Fibroblast of peridontal ligament (primary cell): ENCODE measurements at regions not wholly inside any gene's neighbourhood (a gene's known extent, or its start where the extent isn't known, plus 50 kb on each side); places are given as distances from the start of the nearest gene placed in this dataset.
"Not testable (repeated sequence)": the region's sequence is repeated elsewhere in the genome, so short reads cannot be mapped to it uniquely, and the experiment has no call there.

Experiments used
- DNase-seq: peaks from one replicate; pipeline ENCODE4 v3.0.0-alpha.2; 2010; ENCODE audit errors: extremely low read depth

DNA sequence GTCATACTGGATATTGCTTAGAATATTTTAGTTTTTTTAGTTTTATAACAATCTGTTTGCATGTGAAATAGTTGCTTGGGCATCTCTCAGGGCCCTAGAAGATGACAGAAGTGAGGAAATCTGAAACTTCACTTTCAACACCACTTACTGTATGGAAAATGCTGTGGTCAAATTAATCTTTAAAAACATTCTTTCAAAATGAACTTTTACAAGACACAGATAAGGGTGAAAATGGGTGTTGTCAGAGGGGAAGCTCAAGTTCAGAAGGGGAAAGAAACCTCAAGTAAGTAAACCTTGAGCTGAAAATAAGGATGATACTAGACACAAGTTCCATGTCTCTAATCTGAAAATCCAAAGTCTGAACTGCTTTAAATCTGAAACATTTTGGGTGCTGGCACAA lies 1840.1 kb upstream of the RAG2 start:
- no peak for DNase-seq

DNA sequence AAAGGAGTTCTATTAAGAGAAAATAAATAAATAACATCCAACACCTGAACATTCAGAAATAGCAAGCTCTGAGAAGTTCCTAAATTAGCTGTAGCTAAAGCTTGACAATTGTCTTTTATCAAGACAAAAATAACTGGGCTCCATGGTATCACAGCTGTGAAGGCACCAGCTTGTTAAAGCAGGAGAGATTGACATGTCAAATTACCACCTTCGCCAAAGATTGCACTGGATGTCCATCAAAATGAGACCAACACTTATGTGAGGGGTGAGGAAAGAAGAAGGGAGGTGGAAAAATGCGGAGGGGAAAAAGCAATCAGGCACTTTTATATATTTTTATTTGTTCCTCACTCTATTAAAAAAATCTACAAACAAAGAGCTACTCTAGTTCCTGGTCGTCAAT lies 1827.5 kb upstream of the RAG2 start:
- no peak for DNase-seq

DNA sequence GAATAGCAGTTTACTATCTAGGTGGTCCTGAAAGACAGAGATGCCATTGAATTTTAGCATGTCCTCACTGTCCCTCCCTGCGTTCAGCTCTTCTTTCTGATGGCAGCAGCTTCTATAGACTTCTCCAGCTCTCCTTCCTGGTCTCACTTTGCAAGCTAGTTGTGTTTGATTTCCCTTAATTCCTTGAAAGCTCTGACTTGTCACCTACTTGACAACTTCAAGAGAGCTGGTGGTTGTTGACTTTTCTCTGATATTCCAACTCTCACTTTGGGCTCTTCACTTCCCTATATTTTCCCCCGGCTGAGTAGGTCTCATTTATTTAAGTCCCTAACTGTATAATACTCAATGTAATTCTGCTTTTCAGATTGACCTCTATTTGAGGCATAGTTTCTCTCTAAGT lies 1825.0 kb upstream of the RAG2 start:
- no peak for DNase-seq

DNA sequence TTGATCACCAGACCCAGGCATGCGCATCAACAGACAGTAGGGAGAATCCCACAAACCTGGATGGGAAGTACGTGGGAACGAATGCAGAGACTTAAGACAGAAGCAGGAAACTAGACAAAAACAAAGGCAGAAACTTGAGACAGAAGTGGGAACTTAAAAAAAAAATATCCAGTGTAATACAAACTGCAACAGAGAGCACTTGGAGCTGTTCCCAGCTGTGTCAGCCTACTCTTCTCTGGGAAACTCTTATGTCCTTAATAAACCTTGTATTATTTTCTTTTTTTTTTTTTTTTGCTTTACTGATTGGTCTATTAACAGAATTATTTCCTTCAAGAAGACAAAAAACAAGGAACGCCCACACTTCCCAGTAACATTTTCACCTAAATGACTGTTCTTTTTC lies 1818.1 kb upstream of the RAG2 start:
- no peak for DNase-seq

DNA sequence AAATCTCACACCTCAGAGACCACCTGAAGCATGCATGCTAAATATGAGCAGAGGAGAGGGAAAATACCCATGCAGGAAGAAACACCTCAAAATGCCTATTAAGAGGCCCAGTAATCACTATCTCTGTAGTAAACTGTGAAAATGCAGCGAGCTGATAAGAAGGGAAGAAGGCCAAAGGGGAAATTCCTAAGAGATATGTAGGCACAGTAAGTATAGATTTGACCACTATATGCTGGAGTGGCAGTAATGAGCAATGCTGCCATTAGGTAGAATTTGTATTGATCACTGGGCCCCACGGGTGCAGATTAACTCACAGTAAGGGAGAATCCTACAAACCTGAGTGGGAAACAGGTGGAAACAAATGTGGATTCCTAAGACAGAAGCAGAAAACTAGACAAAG lies 1813.1 kb upstream of the RAG2 start:
- no peak for DNase-seq

DNA sequence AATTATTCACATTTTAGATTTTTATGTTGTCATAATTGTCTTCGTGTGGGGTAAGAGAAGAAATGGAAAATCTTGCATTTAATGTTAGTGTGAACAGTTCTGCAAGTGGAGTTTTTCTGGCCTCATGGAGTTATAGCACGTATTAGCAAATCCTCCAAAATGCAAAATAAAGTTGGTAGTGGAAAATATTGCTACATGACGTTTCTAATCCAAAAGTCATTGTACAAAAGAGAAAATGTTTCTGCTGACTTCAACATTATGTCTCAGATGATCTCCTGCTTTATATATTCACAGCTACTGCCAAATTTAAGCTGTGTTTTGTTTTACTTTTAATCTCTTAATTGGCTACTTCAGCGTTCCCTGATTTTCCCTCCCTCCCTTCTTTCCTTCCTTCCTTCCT lies 1804.0 kb upstream of the RAG2 start:
- DNase-seq: no peak

DNA sequence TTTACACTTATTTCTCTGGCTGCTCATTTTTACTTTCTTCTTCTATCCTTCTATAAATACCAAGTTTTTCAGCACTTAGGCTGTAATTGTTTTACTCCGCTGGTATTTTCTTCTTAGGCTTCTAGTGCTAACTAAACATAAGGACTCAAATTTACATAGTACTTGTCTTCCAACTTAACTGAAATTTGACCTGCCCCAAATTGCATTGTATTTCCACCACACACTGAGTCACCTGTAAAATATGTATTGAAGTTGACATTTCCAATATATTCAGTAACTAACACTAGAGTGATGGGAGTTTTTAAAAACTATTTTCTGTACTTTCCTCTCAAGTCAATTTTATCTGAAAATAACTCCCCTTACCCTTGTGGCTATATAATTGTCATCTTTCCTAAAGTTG lies 1794.1 kb upstream of the RAG2 start:
- DNase-seq: no peak

DNA sequence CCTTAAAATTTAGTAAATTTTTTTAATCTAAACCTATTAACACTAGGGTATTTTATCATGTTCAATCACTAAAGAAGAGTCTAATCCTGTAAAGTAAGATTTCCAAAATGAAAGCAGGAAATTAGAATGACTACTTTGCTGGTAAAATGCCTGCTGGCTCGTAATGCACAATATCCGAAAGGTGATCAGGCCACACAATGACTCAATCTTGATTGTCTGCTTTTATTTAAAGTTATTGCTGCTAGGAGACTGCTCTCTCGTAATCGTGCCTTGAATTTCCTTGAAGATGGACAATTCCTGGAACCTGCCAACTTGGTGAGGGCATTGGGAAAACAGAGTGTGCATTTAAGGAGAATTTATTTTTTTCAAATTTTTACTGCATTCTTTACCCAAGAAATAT lies 1786.5 kb upstream of the RAG2 start:
- no peak for DNase-seq

DNA sequence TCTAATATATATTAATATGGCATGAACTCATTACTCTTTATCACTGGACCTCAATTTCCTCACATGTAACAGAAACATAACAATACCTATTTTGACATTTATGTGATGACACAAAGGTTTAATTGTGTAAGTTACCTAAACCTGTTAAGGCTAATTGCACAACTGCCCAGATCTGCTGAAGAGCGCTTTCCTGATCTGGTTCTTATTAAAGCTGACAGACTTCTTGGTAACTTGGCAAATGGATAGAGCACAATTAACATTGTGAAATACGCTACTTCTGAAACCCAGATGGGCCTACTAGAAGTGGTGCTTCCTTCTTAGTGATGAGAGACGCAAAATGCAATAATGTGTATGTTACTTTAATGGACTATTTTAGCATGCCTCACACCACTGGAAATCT lies 1767.2 kb upstream of the RAG2 start:
- no peak for DNase-seq

DNA sequence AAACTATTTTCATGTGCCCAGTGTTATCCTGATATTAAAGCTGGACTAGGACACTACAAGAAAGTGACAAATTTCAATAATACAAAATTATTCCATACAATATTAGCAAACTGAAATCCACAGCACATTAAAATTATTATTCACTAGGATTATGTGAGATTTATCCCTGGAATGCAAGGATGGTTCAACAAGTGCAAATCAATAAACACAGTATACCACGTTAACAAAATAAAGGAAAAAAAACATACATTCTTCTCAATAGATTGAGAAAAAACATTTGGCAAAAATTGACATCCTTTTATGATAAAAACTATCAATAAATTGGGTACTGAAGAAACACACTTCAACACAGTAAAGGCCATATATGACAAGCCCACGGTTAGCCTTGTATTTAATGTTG lies 1758.2 kb upstream of the RAG2 start:
- no peak for DNase-seq

DNA sequence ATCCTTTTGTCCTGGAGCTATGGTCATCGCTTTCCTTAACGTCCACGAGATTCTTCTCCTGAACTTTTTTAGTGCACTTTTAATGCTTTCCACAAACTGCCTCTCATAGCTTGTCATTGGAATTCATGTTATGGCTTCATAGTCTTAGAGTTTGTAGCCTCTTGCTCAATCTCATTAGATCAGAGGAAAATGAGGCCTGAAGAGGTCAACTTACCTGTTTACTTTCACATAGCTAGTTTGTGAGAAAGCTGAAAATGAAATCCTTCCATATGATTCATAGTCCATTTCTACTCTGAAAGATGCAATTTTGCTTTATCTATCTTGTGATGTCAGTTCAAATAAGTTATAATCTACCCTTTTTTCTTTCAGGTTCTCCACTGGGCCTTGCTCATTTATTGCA lies 1747.2 kb upstream of the RAG2 start:
- no peak for DNase-seq

DNA sequence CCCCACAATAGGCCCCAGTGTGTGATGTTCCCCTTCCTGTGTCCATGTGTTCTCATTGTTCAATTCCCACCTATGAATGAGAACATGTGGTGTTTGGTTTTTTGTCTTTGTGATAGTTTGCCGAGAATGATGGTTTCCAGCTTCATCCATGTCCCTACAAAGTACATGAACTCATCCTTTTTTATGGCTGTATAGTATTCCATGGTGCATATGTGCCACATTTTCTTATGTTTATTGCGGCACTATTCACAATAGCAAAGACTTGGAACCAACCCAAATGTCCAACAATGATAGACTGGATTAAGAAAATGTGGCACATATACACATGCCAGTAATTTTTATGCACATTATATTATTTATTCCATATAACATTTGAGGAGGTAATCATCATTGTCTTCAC lies 1743.6 kb upstream of the RAG2 start:
- not testable (repeated sequence) for DNase-seq

DNA sequence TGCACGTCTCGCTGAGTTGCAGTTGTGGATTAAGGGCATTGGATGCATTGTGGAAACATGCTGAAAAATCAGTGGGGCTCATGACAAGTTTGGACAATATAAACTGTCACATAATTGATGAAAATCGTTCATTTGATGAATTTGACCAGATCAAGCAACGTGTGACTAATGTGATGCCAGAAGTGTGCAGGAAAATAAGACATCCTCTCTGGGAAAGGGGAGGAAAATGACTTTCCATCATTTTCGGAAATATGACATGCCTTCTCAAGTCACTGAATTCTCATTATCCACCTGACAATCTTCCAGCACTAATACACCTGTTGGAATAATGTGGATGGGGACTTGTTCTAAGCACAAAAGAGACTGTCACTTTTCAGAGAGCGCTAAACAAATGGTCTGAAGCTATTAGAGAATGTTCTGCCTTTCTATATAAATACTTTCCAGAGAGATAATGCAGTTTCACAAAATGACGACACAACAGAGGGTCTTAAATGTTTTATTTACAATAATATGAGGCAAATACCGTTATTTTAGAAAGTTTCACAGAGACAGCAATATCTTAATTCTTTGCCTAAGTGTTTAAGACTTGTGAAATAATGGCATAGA lies 1741.9 kb upstream of the RAG2 start:
- no peak for DNase-seq

DNA sequence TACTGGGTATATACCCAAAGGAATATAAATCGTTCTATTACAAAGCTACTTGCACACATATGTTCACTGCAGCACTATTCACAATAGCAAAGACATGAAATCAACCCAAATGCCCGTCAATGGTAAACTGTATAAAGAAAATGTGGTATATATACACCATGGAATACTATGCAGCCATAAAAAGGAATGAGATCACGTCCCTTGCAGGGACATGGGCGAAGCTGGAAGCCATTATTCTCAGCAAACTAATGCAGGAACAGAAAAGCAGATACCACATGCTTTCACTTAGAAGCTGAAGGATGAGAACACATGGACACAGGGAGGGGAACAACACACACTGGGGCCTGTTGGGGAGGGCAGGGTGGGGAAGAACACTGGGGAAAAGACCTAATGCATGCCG lies 1740.0 kb upstream of the RAG2 start:
- DNase-seq: not testable (repeated sequence)

DNA sequence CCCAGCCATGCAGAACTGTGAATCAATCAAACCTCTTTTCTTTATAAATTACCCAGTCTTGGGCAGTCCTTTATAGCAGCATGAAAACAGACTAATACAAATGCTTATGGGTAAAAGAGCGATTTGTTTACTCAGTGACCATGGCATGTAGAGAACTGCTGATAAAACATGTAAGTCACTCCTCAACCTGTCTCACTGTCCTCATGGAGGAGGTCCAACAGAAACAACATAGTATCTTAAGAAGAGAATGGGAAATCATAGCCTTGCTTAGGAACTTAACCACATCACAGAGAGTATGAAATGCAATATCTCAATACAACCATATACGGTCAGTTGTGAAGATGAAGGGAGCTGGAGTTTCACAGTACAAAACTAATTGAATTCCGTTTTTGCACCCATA lies 1734.0 kb upstream of the RAG2 start:
- no peak for DNase-seq

DNA sequence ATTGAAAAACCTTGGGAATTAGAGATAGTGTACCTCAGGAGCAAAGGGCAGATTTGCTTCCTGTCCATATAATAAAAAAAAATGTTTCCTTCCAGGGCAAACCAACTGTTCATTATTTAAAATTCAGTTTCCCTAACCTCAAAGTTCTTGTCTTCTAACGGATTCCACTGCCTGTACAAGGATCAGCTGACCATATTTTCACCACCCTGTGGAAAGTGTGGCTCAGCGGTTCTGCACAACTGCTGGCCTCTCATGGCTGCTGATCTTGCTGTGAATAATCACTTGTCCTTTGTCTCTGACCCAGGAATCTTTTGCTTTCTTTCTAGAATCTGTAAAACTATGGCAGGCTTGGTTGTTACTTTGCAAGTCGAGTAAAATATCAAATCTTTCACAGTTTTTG lies 1732.5 kb upstream of the RAG2 start:
- DNase-seq: no peak

DNA sequence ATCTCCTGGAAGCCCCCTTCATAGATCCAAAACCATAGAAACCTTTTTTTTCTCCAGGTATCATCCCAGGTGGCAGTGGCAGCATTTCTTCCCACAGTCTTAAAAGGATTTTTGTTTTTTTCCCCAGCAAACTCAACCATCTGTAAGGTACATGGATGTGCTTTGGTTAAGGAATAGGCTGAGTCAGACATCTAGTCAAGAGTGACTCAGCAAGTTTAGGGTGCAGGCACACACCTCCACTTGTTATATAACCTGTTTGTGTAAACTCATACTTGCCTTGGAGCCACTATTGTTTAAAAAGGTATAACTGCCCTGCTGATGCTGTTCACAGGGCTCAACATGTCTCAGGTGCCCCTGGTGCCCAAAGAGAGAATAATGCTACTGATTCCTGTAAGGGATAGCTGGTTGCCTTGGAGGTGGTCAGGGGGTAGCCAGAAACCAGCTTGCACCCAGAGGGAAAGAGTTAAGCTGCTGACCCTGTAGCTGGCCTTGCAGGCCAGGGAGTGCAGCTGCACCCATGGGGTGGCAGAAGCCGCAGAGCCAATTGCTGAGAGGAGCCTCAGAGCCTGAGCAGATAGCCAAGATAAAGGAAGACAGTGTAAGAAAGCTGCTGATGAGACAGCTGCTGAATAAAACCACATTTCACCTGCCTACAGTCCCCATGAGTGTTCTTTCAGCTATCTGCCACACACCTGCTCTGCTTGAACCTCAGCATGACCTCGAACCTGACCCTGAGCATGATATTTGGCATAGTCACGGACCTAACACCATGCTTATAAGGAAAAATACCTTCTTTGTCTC lies 1726.1 kb upstream of the RAG2 start:
- no peak for DNase-seq

DNA sequence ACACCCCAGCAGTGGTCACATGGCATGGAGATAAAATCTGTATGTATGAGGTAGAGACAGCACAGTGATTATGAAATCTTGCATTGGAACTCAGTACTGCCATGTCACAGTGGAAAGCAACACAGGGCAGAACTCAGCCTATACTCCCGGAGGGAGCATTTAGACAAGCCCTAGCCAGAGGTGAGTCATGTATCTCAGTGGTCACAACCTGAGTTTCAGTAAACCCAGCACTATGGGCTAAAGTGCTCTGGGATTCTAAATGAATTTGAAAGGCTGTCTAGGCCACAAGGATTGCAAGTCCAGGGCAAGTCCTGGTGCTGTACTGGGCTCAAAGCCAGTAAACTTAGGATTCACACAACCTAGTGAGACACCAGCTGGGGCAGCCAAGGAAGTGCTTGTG lies 1717.1 kb upstream of the RAG2 start:
- no peak for DNase-seq

DNA sequence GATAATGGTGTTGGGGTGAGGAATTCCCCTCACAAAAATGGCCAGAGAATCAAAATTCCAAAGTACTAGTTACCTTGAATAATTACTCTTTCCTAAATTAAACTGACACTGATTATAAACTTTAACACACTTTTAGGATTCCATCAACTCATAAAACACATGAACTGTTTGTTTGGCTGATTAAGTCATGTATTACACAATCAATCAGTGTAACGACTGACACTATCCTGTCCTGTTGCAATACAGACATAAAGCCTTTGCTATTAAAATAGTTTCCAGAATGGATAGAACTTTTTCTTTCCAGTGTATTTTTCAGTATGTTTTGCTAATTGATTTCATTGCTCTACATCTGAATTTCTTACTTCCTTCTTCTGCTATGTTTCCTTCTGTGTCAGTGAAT lies 1709.4 kb upstream of the RAG2 start:
- DNase-seq: no peak

DNA sequence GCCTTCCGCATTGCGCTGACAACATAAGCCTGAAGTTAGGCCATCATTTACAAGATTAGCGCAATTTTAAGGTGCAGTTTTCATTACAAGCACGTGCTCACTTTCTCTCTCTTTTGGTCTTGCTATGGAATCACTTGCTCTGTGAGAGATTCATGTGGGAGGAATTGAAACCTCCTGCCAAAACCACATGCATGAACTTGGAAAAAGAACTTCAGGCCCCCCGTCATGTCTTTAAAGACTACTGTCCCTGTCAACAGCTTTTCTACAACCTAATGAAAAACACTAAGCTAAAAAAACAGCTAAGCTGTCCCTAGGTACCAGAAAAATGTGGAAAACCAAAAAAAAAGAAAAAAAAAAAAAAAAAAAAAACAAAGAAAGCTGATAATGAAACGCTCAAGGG lies 1707.6 kb upstream of the RAG2 start:
- no peak for DNase-seq

DNA sequence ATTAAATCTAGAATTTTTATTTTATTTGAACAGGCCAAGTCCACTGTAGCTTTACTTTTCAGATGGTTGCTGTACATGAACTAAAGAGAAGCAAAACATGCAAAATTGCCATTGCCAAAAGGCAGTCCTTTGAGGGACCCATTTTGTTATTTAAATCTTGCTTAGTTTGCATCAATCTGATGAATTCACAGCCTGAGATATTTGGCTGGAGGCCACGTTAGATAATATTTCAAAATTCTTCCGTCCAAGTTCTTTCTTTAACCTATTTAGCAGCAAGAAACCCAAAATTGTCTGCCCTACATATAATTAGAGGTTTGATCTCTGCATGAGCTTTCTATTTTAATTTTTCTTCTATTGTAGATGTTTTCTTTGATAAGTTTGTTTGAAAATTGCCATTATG lies 1706.9 kb upstream of the RAG2 start:
- DNase-seq: no peak

DNA sequence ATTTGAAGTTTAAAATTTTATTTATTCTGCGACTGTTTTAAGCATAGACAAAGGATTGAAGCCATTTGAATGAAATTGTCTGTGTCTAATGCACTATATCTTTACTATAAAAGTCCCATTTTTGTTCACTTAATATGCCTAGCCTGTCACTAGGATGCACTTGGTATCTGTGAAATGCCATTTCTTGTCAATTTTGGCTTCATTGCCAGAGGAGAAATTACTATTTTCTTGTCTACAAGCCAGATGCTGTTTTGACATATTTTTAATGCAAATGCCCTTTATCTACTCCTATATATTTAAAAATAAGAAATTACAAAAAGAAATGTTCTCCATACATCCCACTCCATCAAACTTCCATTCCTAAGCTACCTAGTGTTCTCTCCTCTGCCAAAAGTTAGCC lies 1704.5 kb upstream of the RAG2 start:
- no peak for DNase-seq

DNA sequence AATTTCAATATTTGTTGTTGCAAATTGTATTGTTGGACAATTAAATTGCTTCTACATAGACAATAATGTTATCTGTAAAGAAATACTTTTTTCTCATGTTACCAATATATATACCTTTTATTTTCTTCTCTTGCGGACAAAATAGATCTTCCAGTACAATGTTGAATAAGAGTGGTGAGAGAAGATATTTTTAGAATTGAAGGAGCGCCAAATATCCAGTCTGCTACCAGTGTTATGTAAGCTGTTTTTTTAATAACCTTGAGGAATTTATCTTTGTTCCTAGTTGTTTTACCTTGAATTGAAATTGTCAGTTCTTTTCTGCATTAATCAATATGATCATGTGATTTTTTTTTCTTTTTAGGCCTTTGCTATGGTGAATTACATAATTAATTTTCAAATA lies 1702.5 kb upstream of the RAG2 start:
- no peak for DNase-seq

DNA sequence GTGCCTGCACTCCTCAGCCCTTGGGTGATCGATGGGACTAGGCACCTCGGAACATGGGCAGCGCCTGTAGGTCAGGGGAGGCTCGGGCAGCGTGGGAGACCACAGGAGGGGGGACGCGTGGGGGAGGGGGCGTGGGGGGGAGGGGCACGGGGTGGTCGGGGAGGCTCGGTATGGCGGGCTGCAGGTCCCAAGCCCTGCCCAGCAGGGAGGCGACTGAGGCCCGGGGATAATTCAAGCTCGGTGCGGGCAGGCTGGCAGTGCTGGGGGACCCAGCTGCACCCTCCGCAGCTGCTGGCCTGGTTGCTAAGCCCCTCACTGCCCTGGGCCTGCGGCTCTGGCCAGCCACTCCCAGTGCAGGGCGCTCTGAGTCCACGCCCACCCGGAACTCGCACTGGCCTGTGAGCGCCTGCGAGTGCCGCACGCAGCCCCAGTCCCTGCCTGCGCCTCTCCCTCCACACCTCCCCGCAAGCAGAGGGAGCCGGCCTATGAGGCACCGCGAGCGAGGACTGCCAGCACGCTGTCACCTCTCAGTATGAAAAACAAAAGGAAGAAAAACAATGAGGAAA lies 1698.3 kb upstream of the RAG2 start:
- DNase-seq: no peak
